ENCODE measurements at regions not wholly inside any gene's neighbourhood (a gene's known extent, or its start where the extent isn't known, plus 50 kb on each side); places are given as distances from the start of the nearest gene placed in this dataset.
"Not testable (repeated sequence)": the region's sequence is repeated elsewhere in the genome, so short reads cannot be mapped to it uniquely, and the experiment has no call there.

DNA sequence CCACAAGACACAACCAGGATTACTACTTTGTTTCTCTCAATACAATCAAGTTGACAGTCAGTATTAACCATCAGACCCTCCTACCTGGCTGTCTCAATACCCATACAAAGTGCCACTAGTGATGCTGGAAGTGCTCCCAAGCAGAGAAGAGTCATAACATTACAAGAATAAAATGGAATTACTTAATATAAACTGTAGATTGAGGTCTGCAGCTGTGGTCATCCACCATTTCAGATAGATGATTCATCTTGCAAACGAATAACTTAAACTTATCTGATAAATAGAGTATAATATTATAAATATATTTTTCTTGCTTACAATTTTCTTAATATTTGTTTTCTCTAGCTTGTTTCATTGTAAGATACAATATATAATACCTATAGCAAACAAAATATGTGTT is 1034.2 kb upstream of the PCDH10 start:
- H3K27me3 ChIP-seq (ENCODE audit: control insufficient read depth, insufficient read depth, low read length), result no peaks in the 10 kb centered on the region
- no peak for TF ChIP-seq CTCF (IDR thresholded peaks at IDR 0.05; ENCODE audit: insufficient read depth, low read length, severe bottlenecking)
- no peaks in the 10 kb centered on the region for H3K36me3 ChIP-seq (ENCODE audit: control insufficient read depth, insufficient read depth, low read length)
- DNase-seq (ENCODE audit: low read depth), result no peak
- no peak overlapping the region for H3K4me3 ChIP-seq (ENCODE audit: low read depth, low read length)
- no peak for FAIRE-seq

GRCh38 chr4:132122741-132123140 is 1026.4 kb upstream of the PCDH10 start:
- not testable (repeated sequence) for H3K27me3 ChIP-seq (ENCODE audit: control insufficient read depth, insufficient read depth, low read length); FAIRE-seq; DNase-seq (ENCODE audit: low read depth); H3K36me3 ChIP-seq (ENCODE audit: control insufficient read depth, insufficient read depth, low read length); H3K4me3 ChIP-seq (ENCODE audit: low read depth, low read length)

GRCh38 chr4:132123870-132124623 is 1025.0 kb upstream of the PCDH10 start:
- peak overlapping the region; percentile 27 for H3K4me3 ChIP-seq (ENCODE audit: low read depth, low read length)
- peak; percentile 36 for DNase-seq (ENCODE audit: low read depth)
- H3K27me3 ChIP-seq (ENCODE audit: control insufficient read depth, insufficient read depth, low read length), result no peaks in the 10 kb centered on the region
- H3K36me3 ChIP-seq (ENCODE audit: control insufficient read depth, insufficient read depth, low read length), result no peaks in the 10 kb centered on the region
- FAIRE-seq, result no peak
- TF ChIP-seq CTCF (IDR thresholded peaks at IDR 0.05; ENCODE audit: insufficient read depth, low read length, severe bottlenecking), result no peak

DNA sequence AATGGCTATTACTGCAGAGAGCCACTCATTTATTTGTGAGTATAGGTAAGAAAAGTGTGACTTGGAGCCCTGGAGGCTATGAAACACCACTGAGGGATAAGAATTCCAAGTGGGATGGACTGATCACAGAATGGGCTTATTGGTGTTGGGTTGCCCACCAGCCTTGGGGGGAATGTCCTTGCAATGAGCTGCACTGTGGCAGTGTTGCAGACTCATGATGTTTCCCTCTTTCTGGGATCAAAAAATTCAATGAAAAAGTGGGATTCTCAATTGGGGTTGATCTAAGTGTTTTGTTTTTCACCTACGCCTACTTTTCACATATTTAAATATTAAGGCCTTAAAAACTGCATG is 1024.5 kb upstream of the PCDH10 start:
- FAIRE-seq (no peak), DNase-seq (ENCODE audit: low read depth) (no peak)
- no peak for TF ChIP-seq CTCF (IDR thresholded peaks at IDR 0.05; ENCODE audit: insufficient read depth, low read length, severe bottlenecking)
- Histone ChIP-seq H3K4me3 (ENCODE audit: low read depth, low read length) (no peak overlapping the region), H3K36me3 (ENCODE audit: control insufficient read depth, insufficient read depth, low read length) (no peaks in the 10 kb centered on the region), H3K27me3 (ENCODE audit: control insufficient read depth, insufficient read depth, low read length) (no peaks in the 10 kb centered on the region)

GRCh38 chr4:132125131-132125530 is 1024.0 kb upstream of the PCDH10 start:
- no peak for TF ChIP-seq CTCF (IDR thresholded peaks at IDR 0.05; ENCODE audit: insufficient read depth, low read length, severe bottlenecking)
- Histone ChIP-seq H3K27me3 (ENCODE audit: control insufficient read depth, insufficient read depth, low read length) (no peaks in the 10 kb centered on the region), H3K36me3 (ENCODE audit: control insufficient read depth, insufficient read depth, low read length) (no peaks in the 10 kb centered on the region), H3K4me3 (ENCODE audit: low read depth, low read length) (no peak overlapping the region)
- DNase-seq (ENCODE audit: low read depth), result no peak
- no peak for FAIRE-seq

DNA sequence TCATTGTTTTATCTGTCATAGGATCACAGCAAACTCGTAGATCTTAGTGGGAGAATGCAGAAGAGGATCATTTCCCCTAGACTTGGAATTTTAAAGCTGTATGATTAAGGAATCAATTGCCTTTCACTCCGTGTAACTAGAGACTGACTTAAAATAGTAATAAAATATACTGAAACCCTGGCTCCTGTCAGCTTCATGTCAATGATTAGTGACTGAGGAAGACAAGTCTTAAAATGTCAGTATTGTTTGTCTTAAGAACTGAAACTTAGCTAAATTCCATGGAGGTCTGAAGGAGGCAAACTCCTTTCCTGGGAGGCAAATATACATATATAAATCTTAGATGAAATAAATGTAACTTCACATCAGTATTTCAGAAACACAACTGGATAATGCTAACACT is 1016.7 kb upstream of the PCDH10 start:
- H3K4me3 ChIP-seq (ENCODE audit: low read depth, low read length), result no peak overlapping the region
- no peaks in the 10 kb centered on the region for H3K27me3 ChIP-seq (ENCODE audit: control insufficient read depth, insufficient read depth, low read length)
- no peaks in the 10 kb centered on the region for H3K36me3 ChIP-seq (ENCODE audit: control insufficient read depth, insufficient read depth, low read length)
- TF ChIP-seq CTCF (IDR thresholded peaks at IDR 0.05; ENCODE audit: insufficient read depth, low read length, severe bottlenecking), result no peak
- DNase-seq (ENCODE audit: low read depth) (no peak), FAIRE-seq (no peak)
